ENCODE measurements at regions not wholly inside any gene's neighbourhood (a gene's known extent, or its start where the extent isn't known, plus 50 kb on each side); places are given as distances from the start of the nearest gene placed in this dataset.
A peak's percentile ranks its signal among the peaks of the same experiment; 100 is the strongest.
"Not testable (repeated sequence)": the region's sequence is repeated elsewhere in the genome, so short reads cannot be mapped to it uniquely, and the experiment has no call there.

DNA sequence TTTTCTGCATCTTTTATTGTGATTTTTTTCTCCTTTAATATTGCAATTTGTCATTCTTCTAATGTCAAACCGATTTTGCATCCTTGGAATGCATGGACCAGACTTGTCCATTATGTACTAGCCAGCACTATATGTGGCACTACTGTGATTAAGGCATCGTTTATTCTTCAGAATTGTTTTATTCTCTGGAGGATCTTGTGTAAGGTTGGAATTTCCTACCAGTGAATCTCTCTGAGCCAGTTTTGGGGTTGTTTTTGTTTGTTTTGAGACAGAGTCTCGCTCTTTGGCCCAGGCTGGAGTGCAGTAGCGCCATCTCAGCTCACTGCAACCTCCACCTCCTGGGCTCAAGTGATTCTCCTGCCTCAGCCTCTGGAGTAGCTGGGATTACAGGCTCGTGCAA lies 58.5 kb downstream of the IGLL5 start:
- DNase-seq: no peak

DNA sequence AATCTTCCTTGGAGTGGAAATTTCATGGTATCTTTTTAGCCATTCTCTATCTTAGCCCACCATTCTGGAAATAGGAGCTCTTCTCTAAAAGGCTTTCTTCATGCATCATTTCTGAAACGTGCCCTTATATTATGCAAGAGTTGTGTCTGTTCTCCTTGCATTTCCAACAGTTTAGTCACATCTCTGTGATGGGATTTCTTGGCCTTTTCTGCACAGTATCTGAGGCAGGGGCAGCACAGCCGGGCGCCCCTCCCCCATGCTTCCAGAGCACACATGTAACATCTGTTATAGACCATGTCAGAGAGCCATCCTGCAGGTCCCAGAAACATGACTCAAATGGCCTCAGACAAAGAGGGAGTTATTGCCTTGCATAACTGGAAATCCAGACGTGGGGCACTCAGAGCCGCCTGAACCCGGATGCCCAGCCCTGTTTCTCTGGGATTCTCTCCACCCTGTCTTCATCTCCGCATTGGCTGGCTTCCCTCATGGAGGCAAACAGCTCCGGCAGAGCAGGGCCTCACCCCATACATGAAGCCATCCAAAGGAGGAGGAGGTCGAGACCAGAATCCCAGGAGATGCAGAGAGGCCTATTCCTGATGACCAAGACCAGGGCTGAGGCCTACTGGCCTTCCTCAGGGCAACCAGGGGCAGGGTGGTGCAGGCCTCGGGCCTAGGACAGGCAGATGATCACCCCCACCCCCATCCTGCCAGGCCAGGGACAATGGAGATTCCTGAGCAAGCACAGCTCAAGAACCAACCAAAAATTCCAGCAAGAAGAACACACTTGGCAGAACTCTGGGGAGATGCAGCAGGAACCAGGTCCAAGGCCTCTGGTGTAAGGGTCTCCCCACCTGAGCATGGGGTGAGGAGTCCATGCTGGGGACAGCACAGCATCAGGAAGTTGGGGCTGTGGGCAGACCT lies 61.3 kb downstream of the IGLL5 start:
- no peak for DNase-seq

- no peak for DNase-seq
These were observed 62.3 kb downstream of the IGLL5 start for GRCh38 chr22:22949953-22950352.

DNA sequence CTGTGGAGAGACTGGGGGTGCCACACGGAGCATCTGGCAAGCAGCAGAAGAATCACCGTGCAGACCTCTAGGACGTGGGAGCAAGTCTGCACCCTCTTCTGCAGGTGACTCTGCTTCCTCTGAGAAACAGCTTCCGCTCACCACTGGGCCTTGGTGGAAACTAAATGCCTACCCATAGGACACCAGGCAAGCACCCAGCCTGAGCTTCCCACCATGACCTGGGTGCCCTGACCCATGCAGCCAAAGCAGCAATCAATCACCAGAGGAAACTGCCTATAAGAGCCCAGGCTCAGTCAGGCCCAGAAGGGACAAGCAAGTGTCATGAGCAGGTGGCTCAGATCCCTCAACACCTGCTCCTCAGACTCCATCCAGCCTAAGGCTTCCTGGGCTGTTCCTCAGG lies 63.4 kb downstream of the IGLL5 start:
- DNase-seq: no peak

DNA sequence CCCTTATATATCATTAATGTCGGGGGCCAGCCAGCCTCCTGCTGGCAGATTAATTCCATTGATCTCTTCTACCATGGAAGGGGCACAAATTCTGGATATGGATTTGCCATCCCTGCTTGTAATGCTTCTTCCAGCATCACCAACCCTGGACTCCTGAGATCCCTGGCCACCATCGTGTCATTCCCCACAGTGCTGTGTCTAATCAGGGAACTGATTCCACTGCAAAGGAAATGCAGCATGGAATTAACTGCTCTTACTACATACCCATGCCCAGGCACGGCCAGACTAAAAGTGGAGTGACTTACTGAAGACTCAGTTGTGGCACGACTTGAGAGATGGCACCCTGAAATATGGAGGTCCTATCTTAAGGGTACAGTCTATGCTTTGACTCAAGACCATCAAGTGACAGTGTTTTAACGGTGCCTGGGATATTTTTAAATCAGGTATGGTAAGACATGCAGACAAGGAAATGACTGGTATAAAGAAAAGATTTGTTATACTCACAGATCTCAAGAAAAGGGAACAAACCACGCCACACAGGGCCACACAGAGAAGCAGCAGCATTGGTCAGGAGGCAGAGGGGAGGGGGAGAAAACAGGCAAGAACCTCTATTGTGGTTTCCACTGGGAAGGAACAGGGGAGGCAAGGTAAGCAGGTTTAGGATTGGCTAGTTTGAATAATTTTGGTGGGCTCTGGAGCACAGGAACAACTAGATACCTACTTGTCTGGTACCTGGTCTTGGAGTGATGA lies 65.1 kb downstream of the IGLL5 start:
- DNase-seq: no peak

DNA sequence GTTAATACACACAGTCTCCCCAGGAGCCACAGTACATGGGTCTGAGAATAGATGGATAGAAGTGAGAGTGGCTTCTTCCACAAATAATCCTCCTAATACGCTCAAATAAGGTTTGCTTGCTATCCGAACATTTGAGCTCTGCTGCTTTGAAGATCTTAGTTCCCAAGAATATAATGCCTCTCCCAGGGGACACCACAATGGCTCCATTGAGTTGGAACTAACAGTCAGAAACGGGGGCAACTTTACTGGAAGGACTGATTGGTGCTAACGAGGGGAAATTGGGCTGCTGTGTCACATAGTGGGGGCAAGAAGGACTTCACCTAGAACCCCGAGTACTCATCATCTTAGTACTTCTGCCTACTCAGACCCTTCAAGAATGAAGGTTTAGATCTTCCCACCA lies 66.2 kb downstream of the IGLL5 start:
- no peak for DNase-seq

- DNase-seq: peak; percentile 73
These were observed 67.0 kb downstream of the IGLL5 start for GRCh38 chr22:22954656-22955055.

DNA sequence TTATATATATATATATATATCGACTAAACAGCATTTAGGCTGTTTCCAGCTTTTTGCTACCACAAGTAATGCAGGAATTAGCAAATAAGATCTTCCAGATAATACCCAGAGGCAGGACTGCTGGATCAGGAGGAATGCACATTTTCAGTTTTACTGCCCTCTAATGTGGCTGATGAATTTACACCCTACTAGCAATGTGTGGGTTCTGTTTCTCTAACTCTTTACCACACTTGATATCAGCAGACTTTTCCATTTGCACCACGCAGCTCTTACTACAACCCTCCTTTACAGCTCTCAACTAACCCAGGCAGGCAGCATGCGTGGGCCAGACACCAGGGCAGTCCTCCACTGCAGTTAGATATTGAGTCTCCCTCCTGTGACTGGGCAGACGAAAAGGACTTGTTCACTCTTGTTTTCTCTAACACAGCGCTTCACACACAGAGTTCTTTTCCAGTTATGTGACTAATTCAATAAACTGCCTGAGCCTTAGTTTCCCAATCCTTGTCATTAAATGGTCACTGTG lies 67.7 kb downstream of the IGLL5 start:
- DNase-seq: peak; percentile 31

DNA sequence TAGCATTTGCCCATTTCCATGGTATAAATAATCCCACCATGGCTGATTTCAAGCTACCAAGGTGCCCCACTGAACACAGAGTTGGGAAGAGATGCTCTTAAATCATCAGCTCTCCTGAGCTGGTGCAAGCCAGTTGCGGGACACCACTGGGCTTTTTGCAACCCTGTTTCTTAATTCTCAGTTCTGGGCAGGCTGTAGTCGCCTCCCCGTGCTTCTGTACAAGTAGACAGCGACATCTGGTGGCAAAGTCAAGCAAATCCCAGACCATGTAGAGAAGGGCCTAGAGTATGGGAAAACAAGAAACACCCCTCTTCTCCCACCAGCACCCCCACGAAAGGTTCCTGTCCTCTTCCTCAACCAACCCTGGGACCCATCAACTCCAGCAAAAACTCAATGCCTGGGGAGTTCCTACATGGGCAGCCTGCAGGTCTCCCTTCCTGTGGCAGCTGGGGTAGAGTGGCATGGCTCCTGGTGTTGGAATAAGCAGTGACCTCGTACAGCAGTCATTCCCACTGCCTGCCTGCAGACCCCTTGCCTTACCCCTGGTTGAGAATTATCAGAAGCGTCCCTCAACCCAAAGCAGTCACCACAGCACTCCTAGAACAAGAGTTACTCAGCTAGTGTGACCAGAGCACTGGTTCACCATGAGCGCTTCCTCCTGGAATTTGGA lies 68.4 kb downstream of the IGLL5 start:
- peak; percentile 85 for DNase-seq

- DNase-seq: no peak
These were observed 69.5 kb downstream of the IGLL5 start for GRCh38 chr22:22957090-22957489.

GRCh38 chr22:22958621-22959020 lies 71.0 kb downstream of the IGLL5 start:
- no peak for DNase-seq

GRCh38 chr22:22959147-22959827 lies 71.7 kb downstream of the IGLL5 start:
- DNase-seq: peak; percentile 91

DNA sequence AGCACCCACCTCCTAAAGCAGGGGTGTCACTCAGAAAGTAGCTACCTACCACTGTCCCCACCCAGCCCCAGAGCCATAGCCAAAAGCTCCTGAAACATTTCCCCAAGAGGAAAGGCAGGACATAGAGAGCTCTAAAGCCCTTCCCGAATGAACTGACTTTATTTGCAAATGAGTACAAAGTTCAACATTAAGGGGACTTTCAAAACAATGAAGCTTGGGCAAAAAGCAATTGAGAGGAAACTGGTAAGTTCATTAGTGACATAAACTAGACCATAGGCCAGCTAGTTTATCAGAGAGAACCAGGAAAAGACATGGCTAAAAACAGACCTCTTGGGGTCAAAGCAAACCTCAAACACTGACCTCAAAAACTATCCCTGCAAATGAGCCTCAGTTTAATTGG lies 72.7 kb downstream of the IGLL5 start:
- DNase-seq: no peak

DNA sequence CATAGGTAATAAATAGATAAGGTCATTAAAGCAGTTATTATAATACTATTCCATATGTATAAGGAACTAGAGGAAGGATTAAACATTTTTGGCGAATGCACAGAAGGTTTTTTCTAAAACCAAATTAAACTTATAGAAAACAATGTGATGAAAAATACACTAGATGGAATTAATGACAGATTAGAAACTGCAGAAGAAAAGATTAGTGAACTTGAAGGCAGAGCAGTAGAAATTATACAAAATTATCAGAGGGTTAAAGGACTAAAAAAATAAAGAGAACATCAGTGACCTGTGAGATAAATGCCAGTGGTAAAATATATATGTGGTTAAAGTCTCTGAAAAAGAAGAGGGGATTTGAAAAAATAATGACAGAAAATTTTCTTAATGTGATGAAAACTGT lies 74.0 kb downstream of the IGLL5 start:
- DNase-seq: no peak

GRCh38 chr22:22968366-22968765 lies 80.8 kb downstream of the IGLL5 start:
- DNase-seq: no peak

GRCh38 chr22:22972605-22973004 lies 85.0 kb downstream of the IGLL5 start:
- not testable (repeated sequence) for DNase-seq

- no peak for DNase-seq
These were observed 85.7 kb downstream of the IGLL5 start for GRCh38 chr22:22973336-22973735.

DNA sequence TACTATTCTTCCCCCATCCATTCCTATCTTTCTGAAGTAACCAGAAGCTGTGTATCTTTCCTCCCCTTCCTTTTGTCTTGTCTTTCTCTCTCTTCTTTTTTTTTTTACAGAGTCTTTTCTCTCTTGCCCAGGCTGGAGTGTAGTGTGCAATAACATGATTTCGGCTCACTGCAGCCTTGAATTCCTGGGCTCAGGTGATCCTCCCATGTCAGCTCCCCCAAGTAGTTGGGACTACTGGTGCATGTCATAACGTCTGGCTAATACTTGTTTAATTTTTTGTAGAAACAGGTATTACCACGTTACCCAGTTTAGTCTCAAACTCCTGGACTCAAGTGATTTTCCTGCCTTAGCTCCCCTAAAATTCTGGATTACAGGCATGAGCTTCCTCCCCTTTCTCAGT lies 86.5 kb downstream of the IGLL5 start:
- no peak for DNase-seq

- DNase-seq: peak; percentile 32
These were observed 87.4 kb downstream of the IGLL5 start for GRCh38 chr22:22974795-22975580.

DNA sequence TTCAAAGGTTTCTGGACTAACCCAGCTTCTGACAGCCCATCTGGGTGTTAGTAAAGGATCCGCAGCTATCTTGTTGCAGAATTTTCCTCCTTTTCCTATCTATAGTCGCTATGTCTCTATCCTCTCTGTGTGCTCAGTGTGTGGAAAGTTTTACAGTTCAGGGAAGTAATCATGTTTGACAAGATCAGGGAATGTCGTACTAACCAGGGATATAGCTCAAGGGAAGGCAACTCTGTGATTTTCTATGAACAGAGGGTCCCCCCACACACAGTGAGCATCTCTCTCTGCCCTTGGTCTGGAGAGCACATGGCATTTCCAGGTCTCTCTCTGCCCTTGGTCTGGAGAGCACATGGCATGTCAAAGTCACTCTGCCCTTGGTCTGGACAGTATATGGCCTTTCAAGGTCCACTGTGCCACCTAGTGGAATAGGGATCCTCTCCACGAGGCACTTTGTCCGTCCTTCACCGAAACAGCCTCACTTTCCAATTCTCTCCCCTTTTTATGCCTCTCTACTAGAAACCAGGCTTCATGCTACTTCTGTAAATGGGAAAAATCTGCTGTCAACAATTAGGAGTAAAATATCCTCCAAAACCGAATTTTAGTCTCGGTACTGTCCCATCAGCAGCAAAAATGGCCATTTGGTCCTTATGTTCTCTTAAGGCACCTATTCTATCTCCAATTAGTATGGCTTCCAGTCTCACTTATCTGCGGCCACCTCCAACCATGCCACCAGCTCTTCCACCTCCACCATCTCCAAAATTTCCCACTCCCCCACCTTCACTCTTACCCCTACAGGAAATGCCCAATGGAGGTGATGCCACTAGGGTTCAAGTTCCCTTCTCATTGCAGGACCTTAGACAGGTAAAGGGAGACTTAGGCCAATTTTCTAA lies 88.7 kb downstream of the IGLL5 start:
- DNase-seq: no peak

Measured in OCI-M1 (cell line).